GM21515 (cell line): ENCODE measurements at regions not wholly inside any gene's neighbourhood (a gene's known extent, or its start where the extent isn't known, plus 50 kb on each side); places are given as distances from the start of the nearest gene placed in this dataset.

Experiments
- ATAC-seq: cut with Tn5 transposase; IDR thresholded peaks from one replicate; pipeline ENCODE4 v1.9.1; 2021; ENCODE audit not compliant: unreplicated experiment

DNA sequence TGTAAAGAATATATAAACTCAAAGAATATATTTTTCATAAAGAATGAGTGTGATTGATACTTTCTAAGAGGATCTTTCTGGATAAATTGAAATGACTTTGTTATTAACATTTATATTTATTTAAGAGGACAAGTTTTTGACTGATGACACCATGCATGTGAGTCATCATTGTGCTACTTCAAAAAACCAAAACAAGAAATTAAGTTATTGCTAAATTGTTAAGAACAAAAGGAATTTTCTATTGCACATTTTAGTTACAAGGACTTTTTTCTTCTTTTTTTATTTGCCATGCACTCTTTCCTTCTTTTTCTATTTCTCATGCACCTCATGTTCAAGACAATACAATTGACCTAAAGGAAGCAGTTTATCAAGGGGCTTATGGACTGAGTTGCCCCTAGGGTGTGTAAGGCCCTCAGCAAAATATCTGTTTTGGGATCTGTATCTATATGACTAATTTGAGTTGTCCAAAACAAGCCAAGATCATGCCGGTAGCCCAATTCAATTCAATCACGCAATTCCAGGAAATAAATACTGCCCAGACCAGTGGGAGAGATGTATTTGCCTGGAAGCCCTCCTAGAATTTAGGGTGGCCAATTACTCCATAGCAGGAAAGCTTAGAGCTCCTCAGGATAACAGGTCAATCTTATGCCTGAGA lies 654.3 kb downstream of the METTL4 start:
- no peak for ATAC-seq

GRCh38 chr18:1917569-1917968 lies 653.7 kb downstream of the METTL4 start:
- ATAC-seq, result no peak

DNA sequence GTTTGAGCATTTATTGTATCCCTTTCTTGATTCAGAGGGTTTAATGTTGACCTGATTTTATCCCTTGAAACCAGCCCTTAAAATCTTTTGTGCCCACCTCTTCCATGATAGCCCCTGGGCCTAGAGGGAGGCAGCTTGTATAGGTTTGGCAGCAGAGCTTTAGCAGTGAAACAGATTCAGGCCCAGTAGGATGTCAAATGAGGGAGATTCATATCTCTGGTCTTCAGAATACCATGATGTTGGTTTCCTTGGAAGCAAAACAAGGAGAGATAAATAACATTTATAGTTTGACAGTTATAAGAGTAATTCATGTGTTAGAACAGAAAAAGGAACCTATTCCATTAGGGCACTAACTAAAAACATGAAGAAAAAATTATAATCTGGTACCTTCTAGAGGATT lies 649.2 kb downstream of the METTL4 start:
- ATAC-seq, result no peak

DNA sequence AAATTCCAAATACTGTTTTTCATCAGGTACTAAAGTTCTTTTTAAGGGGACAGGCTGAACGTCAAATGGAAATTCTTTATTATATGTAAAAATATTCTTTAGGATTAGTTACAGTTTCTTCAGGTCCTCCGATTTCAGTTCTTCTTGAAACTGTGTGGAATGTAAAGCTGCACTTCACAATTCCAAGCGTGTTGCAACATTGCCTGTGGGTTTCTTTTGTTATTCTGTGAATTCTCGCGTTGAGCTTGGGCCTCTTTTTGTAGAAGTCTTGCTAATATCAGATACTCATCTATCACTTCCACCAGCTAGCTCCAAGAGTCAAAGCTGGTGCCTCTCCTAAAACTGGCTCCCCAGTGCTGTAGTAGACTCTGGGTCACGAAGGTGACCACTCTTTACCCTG lies 642.6 kb downstream of the METTL4 start:
- ATAC-seq, result no peak

- ATAC-seq, result no peak
These were observed 641.6 kb downstream of the METTL4 start for GRCh38 chr18:1929720-1930119.

DNA sequence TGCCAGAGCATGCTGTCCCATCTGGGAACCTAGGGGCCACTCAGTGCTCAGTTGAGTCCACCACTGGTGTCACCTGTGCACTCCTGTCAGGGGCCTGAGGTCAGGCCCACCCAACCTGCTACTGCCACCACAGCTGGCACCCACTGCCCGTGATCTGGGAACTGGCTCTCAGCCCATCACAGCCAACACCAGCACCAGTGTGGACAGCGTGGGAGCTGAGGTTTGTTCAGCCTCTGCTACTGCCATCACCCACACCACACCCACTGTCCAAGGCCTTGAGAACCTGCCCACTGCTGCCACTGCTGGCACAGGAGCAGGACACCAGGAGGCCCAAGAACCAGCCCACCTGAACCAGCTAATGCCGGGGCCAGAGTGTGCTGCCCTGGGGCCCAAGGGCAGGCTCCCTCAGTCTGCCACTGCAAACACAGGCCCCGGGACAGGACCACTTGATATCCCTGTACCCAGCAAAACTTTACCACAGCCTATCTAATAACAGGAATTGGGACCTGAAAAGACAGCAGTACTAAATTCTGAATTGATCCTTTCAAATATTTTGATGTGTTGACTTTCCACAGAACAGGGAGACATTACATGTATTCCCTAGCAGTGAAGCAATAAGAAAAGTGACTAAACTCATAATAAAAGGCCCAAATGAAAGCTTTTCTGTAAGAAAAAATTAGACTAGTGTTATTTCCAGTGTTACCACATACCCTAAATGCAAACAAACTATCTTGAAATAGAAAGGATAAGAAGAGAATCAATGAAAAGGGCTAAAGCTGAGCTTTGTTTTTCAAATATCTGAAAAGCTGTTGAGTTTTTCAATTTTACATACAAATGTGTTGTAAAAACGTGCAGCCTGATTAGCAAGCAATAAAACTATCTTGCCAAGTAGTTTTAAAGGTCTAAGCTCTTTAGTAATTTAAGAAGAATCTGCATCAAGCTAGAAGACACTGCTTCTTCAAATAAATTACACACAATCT lies 640.7 kb downstream of the METTL4 start:
- ATAC-seq, result no peak

DNA sequence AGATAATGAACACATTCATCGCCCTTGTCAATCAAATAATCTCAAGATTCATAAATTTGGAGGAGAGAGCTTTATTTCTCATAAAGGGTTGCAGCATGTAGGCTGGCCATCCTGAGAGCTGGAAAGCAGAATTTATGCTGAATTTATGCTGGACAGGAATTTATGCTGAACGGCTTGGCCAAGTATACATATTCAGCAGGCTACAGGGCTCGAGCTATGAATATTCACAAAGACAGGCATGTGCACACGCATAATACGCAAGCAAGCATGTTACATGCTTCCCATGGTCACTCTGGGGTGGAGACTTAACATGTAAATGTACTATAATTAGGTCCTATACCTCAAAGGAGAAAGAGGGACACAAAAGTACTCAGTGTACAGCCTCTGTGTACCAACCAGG lies 618.8 kb downstream of the METTL4 start:
- no peak for ATAC-seq

- ATAC-seq, result no peak
These were observed 616.6 kb downstream of the METTL4 start for GRCh38 chr18:1954583-1955312.

GRCh38 chr18:1958798-1959197 lies 612.5 kb downstream of the METTL4 start:
- no peak for ATAC-seq

GRCh38 chr18:1965016-1965415 lies 606.3 kb downstream of the METTL4 start:
- no peak for ATAC-seq

DNA sequence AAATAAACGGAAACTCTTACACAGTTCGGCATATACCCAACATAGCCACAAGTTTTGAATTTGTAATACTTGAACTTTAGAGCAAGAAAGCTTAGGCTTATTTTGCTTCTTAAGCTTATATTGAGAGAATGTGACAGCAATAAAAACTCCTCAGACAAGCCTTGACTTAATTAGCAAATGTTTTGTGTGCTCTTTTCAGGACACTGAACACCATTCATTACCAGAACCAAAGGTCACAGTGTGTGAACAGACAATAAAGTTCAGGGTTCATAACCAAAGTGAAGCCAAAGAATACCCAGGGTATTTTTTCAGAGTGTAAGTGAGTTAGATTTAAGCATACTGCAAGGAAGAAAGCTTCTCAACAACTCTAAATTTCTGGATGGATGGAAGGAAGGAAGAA lies 605.8 kb downstream of the METTL4 start:
- no peak for ATAC-seq

- ATAC-seq, result no peak
These were observed 602.4 kb downstream of the METTL4 start for GRCh38 chr18:1968801-1969498.

GRCh38 chr18:1976484-1976883 lies 594.8 kb downstream of the METTL4 start:
- no peak for ATAC-seq

DNA sequence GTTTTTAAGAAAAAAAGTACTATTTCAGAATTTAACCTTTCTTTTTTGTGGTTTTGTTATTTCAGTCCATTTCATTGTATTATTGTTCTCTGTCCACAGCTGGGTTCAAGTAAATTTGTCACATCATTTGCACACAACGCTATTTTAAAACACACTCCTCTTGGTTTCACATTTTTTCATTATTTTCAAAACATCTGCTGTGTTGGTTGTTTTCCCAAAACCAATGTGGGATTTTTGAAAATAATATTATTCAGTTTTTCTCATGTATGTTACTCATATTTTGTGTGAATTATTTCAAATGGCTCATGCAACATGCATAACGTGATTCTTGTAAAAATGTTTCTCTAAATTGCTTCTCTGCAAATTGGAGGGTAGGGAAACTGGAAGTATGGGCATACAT lies 589.2 kb downstream of the METTL4 start:
- no peak for ATAC-seq

GRCh38 chr18:1983746-1984515 lies 587.4 kb downstream of the METTL4 start:
- ATAC-seq, result no peak

- ATAC-seq, result no peak
These were observed 577.4 kb downstream of the METTL4 start for GRCh38 chr18:1993866-1994265.

DNA sequence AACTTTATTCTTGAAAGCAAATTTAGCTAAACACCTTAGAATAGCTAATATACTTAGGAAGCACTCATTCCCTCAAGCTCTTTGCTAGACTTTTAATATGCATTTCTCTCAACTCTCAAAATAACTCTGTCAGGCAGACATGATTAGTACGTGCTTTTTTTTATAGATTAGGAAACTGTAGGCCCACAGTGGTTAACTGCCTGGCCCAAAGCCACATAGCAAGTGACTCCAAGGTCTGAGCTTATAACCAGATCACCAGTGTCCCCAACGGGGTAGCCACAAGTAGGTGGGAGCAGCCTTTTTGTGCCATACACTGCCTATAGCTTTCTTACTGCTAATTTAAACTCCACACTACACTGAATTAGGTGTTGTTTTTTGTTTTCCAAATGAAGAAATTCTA lies 576.8 kb downstream of the METTL4 start:
- ATAC-seq, result no peak

GRCh38 chr18:1995041-1995612 lies 576.2 kb downstream of the METTL4 start:
- no peak for ATAC-seq

GRCh38 chr18:1998121-1998520 lies 573.2 kb downstream of the METTL4 start:
- ATAC-seq, result no peak

DNA sequence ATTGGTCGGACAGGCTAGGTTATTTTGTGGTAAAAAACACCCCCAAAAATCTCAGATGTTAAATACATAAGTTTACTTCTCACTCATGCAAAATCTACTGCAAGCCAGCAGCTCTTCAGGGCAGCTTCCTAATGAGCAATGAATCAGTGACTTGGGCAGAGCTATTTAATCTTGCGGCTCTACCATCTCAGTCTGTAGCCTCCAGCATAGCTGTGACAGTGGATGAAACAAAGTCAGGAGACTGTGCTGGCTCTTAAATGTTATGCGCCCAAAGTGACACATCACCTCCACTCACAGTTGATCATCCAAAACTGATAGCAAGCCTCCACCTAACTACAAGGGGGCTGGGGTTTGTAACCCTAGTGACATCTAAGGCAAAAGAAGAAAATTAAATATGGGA lies 571.9 kb downstream of the METTL4 start:
- no peak for ATAC-seq
